RPMI8226 (cell line): ENCODE measurements at regions not wholly inside any gene's neighbourhood (a gene's known extent, or its start where the extent isn't known, plus 50 kb on each side); places are given as distances from the start of the nearest gene placed in this dataset.
"Not testable (repeated sequence)": the region's sequence is repeated elsewhere in the genome, so short reads cannot be mapped to it uniquely, and the experiment has no call there.

ENCODE experiments used
- DNase-seq: peaks from one replicate; pipeline ENCODE4 v3.0.0-alpha.2; 2015

GRCh38 chr17:70288540-70289290 lies 119.4 kb downstream of the KCNJ2 start:
- no peak for DNase-seq

DNA sequence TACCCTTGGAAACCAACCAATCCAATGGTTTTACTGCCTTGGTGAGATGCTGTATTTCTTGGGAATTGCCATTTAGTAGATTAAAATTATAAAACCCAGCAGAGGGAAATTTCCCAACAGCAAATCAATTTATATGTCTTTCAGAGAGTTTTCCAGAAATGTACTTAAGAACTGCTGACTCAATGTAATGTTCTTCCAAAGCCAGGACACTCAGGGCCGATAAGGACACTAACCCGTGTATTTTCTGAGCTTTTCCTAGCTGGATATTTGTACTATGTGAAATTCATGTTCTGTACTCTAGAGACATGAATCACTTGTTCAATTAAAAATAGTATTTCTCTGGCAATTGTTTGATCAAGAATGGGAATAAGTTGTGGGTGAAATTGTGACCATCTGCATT lies 121.4 kb downstream of the KCNJ2 start:
- DNase-seq, result no peak

- no peak for DNase-seq
Measured at GRCh38 chr17:70292366-70292765, 123.0 kb downstream of the KCNJ2 start.

GRCh38 chr17:70293564-70294310 lies 124.4 kb downstream of the KCNJ2 start:
- DNase-seq, result not testable (repeated sequence)

GRCh38 chr17:70295329-70295728 lies 126.0 kb downstream of the KCNJ2 start:
- DNase-seq, result no peak

GRCh38 chr17:70295731-70296130 lies 126.4 kb downstream of the KCNJ2 start:
- DNase-seq, result no peak

DNA sequence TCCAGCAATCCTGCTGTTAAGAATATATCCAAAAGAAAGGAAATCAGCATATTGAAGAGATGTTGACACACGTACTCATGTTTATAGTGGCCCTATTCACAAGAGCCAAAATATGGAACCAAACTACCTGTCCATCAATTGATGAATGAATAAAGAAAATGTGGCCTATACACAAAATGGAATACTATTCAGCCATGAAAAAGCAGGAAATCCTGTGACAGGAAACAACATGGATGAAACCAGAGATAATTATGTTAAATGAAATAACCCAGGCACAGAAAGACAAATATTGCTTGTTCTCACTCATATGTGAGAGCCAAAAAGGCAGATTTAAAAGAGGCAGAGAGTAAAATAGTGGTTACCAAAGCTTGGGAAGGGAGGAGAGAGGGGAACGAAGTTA lies 127.1 kb downstream of the KCNJ2 start:
- no peak for DNase-seq

DNA sequence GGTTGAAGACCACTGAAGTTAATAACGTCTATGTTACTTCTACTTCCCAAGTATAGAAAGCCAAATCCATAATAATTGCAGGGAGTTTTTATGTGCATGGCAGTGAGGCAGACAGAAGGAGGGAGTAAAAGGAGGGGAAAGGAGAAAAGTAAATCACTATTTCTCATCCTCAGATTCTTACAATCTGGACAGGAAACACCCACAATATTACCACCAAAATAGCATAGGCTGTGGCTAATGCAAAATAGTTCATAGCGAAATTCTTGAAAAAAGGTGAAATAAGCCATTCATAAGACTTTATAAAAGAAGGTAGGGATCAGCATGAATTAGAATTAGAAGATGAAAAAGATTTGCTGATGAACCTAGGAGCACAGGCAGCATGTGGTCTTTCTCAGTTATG lies 128.1 kb downstream of the KCNJ2 start:
- no peak for DNase-seq

GRCh38 chr17:70298929-70299531 lies 129.7 kb downstream of the KCNJ2 start:
- DNase-seq, result no peak

GRCh38 chr17:70307430-70308225 lies 138.3 kb downstream of the KCNJ2 start:
- no peak for DNase-seq

DNA sequence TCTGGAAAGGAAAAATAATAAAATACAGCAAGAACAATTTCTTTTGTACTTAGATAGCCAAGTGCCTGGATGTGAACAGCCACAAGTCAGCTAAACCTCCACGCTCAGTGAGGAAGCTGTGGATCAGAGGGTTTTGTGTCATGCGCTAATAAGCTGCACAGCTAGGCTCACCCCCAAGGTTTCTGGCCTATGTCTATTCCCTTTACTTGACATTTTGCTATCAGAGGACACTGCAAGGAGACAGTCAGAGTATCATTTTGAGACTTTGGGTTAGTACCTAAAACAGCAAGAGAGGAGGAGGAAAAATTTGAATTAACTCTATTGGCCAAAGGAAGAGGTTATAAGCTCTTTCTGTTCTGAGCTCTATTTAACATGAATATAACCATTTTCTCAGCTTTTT lies 139.3 kb downstream of the KCNJ2 start:
- no peak for DNase-seq

GRCh38 chr17:70310221-70310672 lies 140.9 kb downstream of the KCNJ2 start:
- no peak for DNase-seq

- DNase-seq, result no peak
Measured at GRCh38 chr17:70313086-70313852, 143.9 kb downstream of the KCNJ2 start.

GRCh38 chr17:70314096-70314495 lies 144.8 kb downstream of the KCNJ2 start:
- DNase-seq, result no peak

- DNase-seq, result no peak
Measured at GRCh38 chr17:70314506-70314905, 145.2 kb downstream of the KCNJ2 start.

GRCh38 chr17:70317421-70317820 lies 148.1 kb downstream of the KCNJ2 start:
- DNase-seq, result no peak

DNA sequence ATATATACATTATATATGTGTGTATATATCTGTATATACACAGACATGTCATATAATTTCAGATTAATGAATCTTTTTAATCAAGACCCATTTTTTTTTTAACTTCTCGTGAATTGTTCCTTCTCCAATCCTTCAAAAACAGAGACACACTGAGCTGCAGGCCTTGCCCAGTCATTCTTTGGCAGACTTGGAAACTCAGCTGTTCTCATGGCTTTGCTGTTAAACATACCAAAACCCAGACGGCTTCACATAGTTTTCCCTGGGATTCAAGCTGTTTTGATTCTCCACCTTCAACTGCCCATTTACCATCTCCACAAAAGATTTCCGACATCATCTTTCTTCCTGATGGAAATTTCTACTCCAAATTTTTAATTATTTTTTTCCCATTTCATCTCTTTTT lies 148.7 kb downstream of the KCNJ2 start:
- DNase-seq, result no peak

DNA sequence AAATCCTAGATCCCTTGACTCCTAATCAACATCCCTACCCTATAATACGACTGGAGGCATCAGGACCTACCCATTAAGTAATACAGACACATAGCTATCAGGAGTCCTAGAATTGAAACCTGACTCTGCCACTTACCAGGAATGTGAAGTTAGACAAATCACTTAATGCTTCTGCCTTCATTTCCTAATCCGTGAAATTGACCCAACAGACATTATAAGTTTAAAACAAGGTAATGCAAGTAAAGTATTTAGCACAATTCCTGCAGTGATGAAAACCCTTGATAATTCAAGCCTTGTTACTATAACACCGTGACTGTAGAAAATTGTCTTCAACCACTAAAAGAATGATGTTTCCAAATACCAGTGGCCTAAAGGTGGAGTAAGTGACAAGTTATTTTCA lies 150.2 kb downstream of the KCNJ2 start:
- DNase-seq, result no peak

DNA sequence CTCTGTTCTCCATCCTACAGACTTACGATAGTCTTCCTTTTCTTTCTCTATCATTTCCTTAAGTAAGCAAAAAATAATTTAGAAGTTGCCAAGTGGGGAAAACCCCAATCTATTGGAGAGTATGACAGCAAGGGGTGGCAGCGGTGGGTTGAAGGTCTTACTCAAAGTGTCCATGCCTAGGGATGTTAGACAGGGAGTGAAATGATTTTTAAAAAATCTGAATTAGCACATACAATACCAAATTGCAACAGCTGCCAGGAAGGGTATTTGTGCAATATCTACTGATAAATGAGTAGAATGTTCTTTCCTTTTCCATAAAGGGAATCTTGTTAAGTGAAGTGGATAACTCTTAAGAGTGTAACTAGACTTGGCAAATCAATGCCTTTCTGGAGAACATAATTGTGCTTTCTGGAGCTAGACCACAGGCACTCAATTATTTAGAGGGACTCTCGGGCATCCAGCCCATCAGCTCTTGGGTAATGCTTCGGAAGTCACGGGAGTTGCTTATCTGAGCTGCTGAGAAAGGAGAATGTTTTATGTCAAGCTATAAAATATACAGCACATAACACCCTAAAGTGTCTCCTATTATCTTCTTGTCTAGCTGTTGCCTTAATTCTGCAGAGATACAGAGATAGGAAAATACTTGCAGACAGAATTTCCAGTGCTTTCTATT lies 151.5 kb downstream of the KCNJ2 start:
- no peak for DNase-seq

- no peak for DNase-seq
Measured at GRCh38 chr17:70321352-70321751, 152.0 kb downstream of the KCNJ2 start.

- no peak for DNase-seq
Measured at GRCh38 chr17:70323269-70323668, 153.9 kb downstream of the KCNJ2 start.

- no peak for DNase-seq
Measured at GRCh38 chr17:70324031-70324430, 154.7 kb downstream of the KCNJ2 start.
